GM23338 (cell line): ENCODE measurements at regions not wholly inside any gene's neighbourhood (a gene's known extent, or its start where the extent isn't known, plus 50 kb on each side); places are given as distances from the start of the nearest gene placed in this dataset.

Experiments
- ATAC-seq: fragments of 200-7000 bp; cut with Tn5 transposase; 3 replicates; pipeline ENCODE4 v1.9.1; 2020
- DNase-seq: peaks from one replicate; pipeline ENCODE4 v3.0.0-alpha.2; 2015; ENCODE audit warnings: low spot score
- H2AFZ ChIP-seq: fragments of 200-600 bp; sonication (generic); 2 replicates; pipeline ENCODE4 v1.8.0; 2016; ENCODE audit warnings: antibody characterized with exemption, mild to moderate bottlenecking, moderate library complexity
- H3F3A ChIP-seq: fragments of 200-600 bp; sonication (generic); replicated peaks from 2 replicates; pipeline ENCODE4 v1.8.0; 2017; ENCODE audit warnings: antibody characterized with exemption, mixed run types, low read depth
- H3K27ac ChIP-seq: fragments of 200-600 bp; sonication (generic); 2 replicates; pipeline ENCODE4 v1.6.1; 2016; ENCODE audit warnings: low read depth
- H3K27me3 ChIP-seq: fragments of 200-600 bp; sonication (generic); 2 replicates; pipeline ENCODE4 v1.8.0; 2016; ENCODE audit warnings: mild to moderate bottlenecking, mixed run types, moderate library complexity; ENCODE audit not compliant: insufficient read depth
- H3K36me3 ChIP-seq: fragments of 200-600 bp; sonication (generic); 2 replicates; pipeline ENCODE4 v1.8.0; 2016; ENCODE audit warnings: mild to moderate bottlenecking; ENCODE audit not compliant: insufficient read depth
- H3K4me1 ChIP-seq: fragments of 200-600 bp; sonication (generic); 2 replicates; pipeline ENCODE4 v1.8.0; 2016; ENCODE audit warnings: mild to moderate bottlenecking, moderate library complexity; ENCODE audit not compliant: insufficient read depth
- H3K4me2 ChIP-seq: fragments of 200-600 bp; sonication (generic); 2 replicates; pipeline ENCODE4 v1.7.1; 2017; ENCODE audit warnings: mixed run types
- H3K4me3 ChIP-seq: fragments of 200-600 bp; sonication (generic); 2 replicates; pipeline ENCODE4 v1.6.1; 2016; ENCODE audit warnings: mixed run types
- H3K79me2 ChIP-seq: fragments of 200-600 bp; sonication (generic); replicated peaks from 2 replicates; pipeline ENCODE4 v1.8.0; 2017; ENCODE audit warnings: mild to moderate bottlenecking; ENCODE audit not compliant: insufficient read depth
- H3K9me2 ChIP-seq: fragments of 200-600 bp; sonication (generic); 2 replicates; pipeline ENCODE4 v1.8.0; 2017; ENCODE audit not compliant: insufficient read depth
- H4K20me1 ChIP-seq: fragments of 200-600 bp; sonication (generic); replicated peaks from 2 replicates; pipeline ENCODE4 v1.8.0; 2017; ENCODE audit warnings: mild to moderate bottlenecking; ENCODE audit not compliant: insufficient read depth
- H3K27ac Mint-ChIP-seq: 2 replicates; pipeline ENCODE4 v1.8.0; 2020; ENCODE audit warnings: inconsistent platforms, mild to moderate bottlenecking, moderate library complexity, mixed read lengths
- H3K27me3 Mint-ChIP-seq: 3 replicates; pipeline ENCODE4 v1.8.0; 2022; ENCODE audit warnings: low read depth, mild to moderate bottlenecking, moderate library complexity, mixed read lengths, inconsistent platforms; ENCODE audit not compliant: insufficient read depth, poor library complexity
- H3K36me3 Mint-ChIP-seq: 3 replicates; pipeline ENCODE4 v1.8.0; 2021; ENCODE audit warnings: low read depth, mild to moderate bottlenecking, inconsistent platforms, moderate library complexity, mixed read lengths
- H3K4me1 Mint-ChIP-seq: 3 replicates; pipeline ENCODE4 v1.8.0; 2020; ENCODE audit warnings: mild to moderate bottlenecking, inconsistent platforms, mixed read lengths
- H3K4me3 Mint-ChIP-seq: 3 replicates; pipeline ENCODE4 v1.8.0; 2021; ENCODE audit warnings: moderate library complexity, mild to moderate bottlenecking, inconsistent platforms, mixed read lengths
- H3K9me3 Mint-ChIP-seq: 3 replicates; pipeline ENCODE4 v1.8.0; 2020; ENCODE audit warnings: moderate library complexity, mild to moderate bottlenecking, inconsistent platforms, mixed read lengths
- CREB1 ChIP-seq: fragments of 250-450 bp; sonication (Bioruptor Pico); IDR thresholded peaks from 2 replicates; pipeline ENCODE4 v1.5.0; 2020; ENCODE audit warnings: low read depth, mild to moderate bottlenecking, moderate library complexity
- EZH2 ChIP-seq: fragments of 200-600 bp; sonication (generic); IDR thresholded peaks from one replicate; pipeline ENCODE4 v1.8.0; 2017; ENCODE audit warnings: antibody characterized with exemption, mild to moderate bottlenecking, low read depth; ENCODE audit not compliant: unreplicated experiment
- EZH2phosphoT487 ChIP-seq: fragments of 200-600 bp; sonication (generic); IDR thresholded peaks from one replicate; pipeline ENCODE4 v1.8.1; 2018; ENCODE audit warnings: antibody characterized with exemption; ENCODE audit not compliant: unreplicated experiment
- JUNB ChIP-seq: IDR thresholded peaks from one replicate; pipeline ENCODE4 v1.6.1; 2016; ENCODE audit warnings: antibody characterized with exemption; ENCODE audit not compliant: unreplicated experiment
- NANOG ChIP-seq: IDR thresholded peaks from 2 replicates; pipeline ENCODE4 v1.6.1; 2016; ENCODE audit warnings: antibody characterized with exemption, borderline replicate concordance
- POLR2AphosphoS5 ChIP-seq: IDR thresholded peaks from 2 replicates; pipeline ENCODE4 v1.6.1; 2016; ENCODE audit warnings: antibody characterized with exemption, low read depth
- STAT1 ChIP-seq: IDR thresholded peaks from one replicate; pipeline ENCODE4 v1.6.1; 2016; ENCODE audit warnings: antibody characterized with exemption; ENCODE audit not compliant: unreplicated experiment
- ZNF114 ChIP-seq: fragments of 250-450 bp; sonication (Bioruptor Pico); IDR thresholded peaks from 2 replicates; pipeline ENCODE4 v1.5.0; 2020; ENCODE audit warnings: mild to moderate bottlenecking, moderate library complexity
- ZNF331 ChIP-seq: fragments of 250-450 bp; sonication (Bioruptor Pico); IDR thresholded peaks from 2 replicates; pipeline ENCODE4 v1.5.0; 2020; ENCODE audit warnings: low read depth, mild to moderate bottlenecking, moderate library complexity
- TF ChIP-seq, protein P1 (sequence below): IDR thresholded peaks from 2 replicates; pipeline ENCODE4 v1.6.1; 2016; ENCODE audit warnings: antibody characterized with exemption
- TF ChIP-seq, protein P2 (sequence below): IDR thresholded peaks from one replicate; pipeline ENCODE4 v1.6.1; 2018; ENCODE audit warnings: antibody characterized with exemption; ENCODE audit not compliant: unreplicated experiment
- TF ChIP-seq, protein P3 (sequence below): fragments of 250-450 bp; sonication (Bioruptor Pico); IDR thresholded peaks from 2 replicates; pipeline ENCODE4 v1.5.0; 2020; ENCODE audit warnings: mild to moderate bottlenecking, moderate library complexity
- TF ChIP-seq, protein P4 (sequence below), 2 experiments: fragments of 200-600 bp in 1 of 2; sonication (generic) in 1 of 2; conservative IDR thresholded peaks; 2 replicates each; pipeline versions ENCODE4 v1.5.1 to v1.6.1; 2016 to 2017; ENCODE audit warnings: antibody characterized with exemption in 2 of 2, low read depth in 2 of 2, mild to moderate bottlenecking in 2 of 2, moderate library complexity in 1 of 2

DNA sequence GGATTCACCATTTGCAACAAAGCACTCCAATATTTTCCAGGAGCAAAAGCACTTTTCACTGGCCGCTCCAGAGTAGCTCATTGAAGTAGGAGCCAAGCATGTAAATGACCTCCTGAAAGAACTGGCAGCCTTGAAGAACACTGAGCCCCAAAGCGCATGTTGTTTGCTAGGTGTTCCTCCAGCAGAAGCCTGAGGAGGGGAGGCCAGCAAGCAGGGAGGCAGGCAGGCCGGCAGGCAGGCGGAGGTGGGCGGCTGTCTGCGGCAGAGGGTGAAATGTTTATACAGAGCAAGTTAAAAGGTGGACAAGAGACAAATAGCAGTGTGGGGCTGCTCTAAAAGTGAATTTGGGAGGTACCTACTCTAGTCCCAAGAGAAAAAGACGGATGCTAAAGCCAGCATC lies 439.4 kb downstream of the CCDC91 start:
- Histone ChIP-seq H3K79me2 (no peaks in the 10 kb centered on the region), H3K4me3 (no peak overlapping the region), H3F3A (no peaks in the 10 kb centered on the region), H4K20me1 (no peaks in the 10 kb centered on the region), H3K27ac (no peak overlapping the region), H3K9me2 (peaks cover 22% of the 10 kb centered on the region), H3K4me2 (no peak overlapping the region), H3K4me1 (no peaks in the 10 kb centered on the region), H3K36me3 (no peaks in the 10 kb centered on the region), H3K27me3 (no peaks in the 10 kb centered on the region), H2AFZ (peak overlapping the region; percentile 90; the same call in 1 of the 2 replicates)
- no peak overlapping the region for H3K27ac Mint-ChIP-seq
- ATAC-seq: no peak
- no peak overlapping the region for H3K4me3 Mint-ChIP-seq
- no peaks in the 10 kb centered on the region for H3K36me3 Mint-ChIP-seq
- no peak for DNase-seq
- TF ChIP-seq, protein P1, sequence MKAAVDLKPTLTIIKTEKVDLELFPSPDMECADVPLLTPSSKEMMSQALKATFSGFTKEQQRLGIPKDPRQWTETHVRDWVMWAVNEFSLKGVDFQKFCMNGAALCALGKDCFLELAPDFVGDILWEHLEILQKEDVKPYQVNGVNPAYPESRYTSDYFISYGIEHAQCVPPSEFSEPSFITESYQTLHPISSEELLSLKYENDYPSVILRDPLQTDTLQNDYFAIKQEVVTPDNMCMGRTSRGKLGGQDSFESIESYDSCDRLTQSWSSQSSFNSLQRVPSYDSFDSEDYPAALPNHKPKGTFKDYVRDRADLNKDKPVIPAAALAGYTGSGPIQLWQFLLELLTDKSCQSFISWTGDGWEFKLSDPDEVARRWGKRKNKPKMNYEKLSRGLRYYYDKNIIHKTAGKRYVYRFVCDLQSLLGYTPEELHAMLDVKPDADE: no peak
- TF ChIP-seq NANOG: no peak
- no peak for TF ChIP-seq STAT1
- TF ChIP-seq, protein P2, sequence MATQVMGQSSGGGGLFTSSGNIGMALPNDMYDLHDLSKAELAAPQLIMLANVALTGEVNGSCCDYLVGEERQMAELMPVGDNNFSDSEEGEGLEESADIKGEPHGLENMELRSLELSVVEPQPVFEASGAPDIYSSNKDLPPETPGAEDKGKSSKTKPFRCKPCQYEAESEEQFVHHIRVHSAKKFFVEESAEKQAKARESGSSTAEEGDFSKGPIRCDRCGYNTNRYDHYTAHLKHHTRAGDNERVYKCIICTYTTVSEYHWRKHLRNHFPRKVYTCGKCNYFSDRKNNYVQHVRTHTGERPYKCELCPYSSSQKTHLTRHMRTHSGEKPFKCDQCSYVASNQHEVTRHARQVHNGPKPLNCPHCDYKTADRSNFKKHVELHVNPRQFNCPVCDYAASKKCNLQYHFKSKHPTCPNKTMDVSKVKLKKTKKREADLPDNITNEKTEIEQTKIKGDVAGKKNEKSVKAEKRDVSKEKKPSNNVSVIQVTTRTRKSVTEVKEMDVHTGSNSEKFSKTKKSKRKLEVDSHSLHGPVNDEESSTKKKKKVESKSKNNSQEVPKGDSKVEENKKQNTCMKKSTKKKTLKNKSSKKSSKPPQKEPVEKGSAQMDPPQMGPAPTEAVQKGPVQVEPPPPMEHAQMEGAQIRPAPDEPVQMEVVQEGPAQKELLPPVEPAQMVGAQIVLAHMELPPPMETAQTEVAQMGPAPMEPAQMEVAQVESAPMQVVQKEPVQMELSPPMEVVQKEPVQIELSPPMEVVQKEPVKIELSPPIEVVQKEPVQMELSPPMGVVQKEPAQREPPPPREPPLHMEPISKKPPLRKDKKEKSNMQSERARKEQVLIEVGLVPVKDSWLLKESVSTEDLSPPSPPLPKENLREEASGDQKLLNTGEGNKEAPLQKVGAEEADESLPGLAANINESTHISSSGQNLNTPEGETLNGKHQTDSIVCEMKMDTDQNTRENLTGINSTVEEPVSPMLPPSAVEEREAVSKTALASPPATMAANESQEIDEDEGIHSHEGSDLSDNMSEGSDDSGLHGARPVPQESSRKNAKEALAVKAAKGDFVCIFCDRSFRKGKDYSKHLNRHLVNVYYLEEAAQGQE: no peak
- no peak for TF ChIP-seq EZH2phosphoT487
- TF ChIP-seq, protein P3, sequence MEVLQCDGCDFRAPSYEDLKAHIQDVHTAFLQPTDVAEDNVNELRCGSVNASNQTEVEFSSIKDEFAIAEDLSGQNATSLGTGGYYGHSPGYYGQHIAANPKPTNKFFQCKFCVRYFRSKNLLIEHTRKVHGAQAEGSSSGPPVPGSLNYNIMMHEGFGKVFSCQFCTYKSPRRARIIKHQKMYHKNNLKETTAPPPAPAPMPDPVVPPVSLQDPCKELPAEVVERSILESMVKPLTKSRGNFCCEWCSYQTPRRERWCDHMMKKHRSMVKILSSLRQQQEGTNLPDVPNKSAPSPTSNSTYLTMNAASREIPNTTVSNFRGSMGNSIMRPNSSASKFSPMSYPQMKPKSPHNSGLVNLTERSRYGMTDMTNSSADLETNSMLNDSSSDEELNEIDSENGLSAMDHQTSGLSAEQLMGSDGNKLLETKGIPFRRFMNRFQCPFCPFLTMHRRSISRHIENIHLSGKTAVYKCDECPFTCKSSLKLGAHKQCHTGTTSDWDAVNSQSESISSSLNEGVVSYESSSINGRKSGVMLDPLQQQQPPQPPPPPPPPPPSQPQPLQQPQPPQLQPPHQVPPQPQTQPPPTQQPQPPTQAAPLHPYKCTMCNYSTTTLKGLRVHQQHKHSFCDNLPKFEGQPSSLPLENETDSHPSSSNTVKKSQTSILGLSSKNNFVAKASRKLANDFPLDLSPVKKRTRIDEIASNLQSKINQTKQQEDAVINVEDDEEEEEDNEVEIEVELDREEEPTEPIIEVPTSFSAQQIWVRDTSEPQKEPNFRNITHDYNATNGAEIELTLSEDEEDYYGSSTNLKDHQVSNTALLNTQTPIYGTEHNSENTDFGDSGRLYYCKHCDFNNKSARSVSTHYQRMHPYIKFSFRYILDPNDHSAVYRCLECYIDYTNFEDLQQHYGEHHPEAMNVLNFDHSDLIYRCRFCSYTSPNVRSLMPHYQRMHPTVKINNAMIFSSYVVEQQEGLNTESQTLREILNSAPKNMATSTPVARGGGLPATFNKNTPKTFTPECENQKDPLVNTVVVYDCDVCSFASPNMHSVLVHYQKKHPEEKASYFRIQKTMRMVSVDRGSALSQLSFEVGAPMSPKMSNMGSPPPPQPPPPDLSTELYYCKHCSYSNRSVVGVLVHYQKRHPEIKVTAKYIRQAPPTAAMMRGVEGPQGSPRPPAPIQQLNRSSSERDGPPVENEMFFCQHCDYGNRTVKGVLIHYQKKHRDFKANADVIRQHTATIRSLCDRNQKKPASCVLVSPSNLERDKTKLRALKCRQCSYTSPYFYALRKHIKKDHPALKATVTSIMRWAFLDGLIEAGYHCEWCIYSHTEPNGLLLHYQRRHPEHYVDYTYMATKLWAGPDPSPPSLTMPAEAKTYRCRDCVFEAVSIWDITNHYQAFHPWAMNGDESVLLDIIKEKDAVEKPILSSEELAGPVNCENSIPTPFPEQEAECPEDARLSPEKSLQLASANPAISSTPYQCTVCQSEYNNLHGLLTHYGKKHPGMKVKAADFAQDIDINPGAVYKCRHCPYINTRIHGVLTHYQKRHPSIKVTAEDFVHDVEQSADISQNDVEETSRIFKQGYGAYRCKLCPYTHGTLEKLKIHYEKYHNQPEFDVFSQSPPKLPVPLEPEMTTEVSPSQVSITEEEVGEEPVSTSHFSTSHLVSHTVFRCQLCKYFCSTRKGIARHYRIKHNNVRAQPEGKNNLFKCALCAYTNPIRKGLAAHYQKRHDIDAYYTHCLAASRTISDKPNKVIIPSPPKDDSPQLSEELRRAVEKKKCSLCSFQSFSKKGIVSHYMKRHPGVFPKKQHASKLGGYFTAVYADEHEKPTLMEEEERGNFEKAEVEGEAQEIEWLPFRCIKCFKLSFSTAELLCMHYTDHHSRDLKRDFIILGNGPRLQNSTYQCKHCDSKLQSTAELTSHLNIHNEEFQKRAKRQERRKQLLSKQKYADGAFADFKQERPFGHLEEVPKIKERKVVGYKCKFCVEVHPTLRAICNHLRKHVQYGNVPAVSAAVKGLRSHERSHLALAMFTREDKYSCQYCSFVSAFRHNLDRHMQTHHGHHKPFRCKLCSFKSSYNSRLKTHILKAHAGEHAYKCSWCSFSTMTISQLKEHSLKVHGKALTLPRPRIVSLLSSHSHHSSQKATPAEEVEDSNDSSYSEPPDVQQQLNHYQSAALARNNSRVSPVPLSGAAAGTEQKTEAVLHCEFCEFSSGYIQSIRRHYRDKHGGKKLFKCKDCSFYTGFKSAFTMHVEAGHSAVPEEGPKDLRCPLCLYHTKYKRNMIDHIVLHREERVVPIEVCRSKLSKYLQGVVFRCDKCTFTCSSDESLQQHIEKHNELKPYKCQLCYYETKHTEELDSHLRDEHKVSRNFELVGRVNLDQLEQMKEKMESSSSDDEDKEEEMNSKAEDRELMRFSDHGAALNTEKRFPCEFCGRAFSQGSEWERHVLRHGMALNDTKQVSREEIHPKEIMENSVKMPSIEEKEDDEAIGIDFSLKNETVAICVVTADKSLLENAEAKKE (CRISPR knock-in tag): no peak
- TF ChIP-seq, protein P4, sequence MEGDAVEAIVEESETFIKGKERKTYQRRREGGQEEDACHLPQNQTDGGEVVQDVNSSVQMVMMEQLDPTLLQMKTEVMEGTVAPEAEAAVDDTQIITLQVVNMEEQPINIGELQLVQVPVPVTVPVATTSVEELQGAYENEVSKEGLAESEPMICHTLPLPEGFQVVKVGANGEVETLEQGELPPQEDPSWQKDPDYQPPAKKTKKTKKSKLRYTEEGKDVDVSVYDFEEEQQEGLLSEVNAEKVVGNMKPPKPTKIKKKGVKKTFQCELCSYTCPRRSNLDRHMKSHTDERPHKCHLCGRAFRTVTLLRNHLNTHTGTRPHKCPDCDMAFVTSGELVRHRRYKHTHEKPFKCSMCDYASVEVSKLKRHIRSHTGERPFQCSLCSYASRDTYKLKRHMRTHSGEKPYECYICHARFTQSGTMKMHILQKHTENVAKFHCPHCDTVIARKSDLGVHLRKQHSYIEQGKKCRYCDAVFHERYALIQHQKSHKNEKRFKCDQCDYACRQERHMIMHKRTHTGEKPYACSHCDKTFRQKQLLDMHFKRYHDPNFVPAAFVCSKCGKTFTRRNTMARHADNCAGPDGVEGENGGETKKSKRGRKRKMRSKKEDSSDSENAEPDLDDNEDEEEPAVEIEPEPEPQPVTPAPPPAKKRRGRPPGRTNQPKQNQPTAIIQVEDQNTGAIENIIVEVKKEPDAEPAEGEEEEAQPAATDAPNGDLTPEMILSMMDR (conservative IDR thresholded peaks at IDR 0.05; ENCODE audit: low read depth in 2 of 2): no peak
- no peak for TF ChIP-seq ZNF114 (CRISPR knock-in tag)
- TF ChIP-seq EZH2: no peak
- no peak for TF ChIP-seq JUNB
- no peak for TF ChIP-seq ZNF331 (CRISPR knock-in tag)
- TF ChIP-seq CREB1 (CRISPR knock-in tag): no peak
- TF ChIP-seq POLR2AphosphoS5: no peak
- H3K4me1 Mint-ChIP-seq: no peaks in the 10 kb centered on the region
- H3K27me3 Mint-ChIP-seq: no peaks in the 10 kb centered on the region
- H3K9me3 Mint-ChIP-seq: no peaks in the 10 kb centered on the region; the same call in 1 of the 3 replicates
